Middle frontal gyrus (tissue), 1 donor: ENCODE measurements at regions not wholly inside any gene's neighbourhood (a gene's known extent, or its start where the extent isn't known, plus 50 kb on each side); places are given as distances from the start of the nearest gene placed in this dataset.

Experiments
- DNase-seq: peaks from one replicate; pipeline ENCODE4 v3.0.0-alpha.2; 2015; ENCODE audit warnings: low spot score; ENCODE audit errors: extremely low spot score

GRCh38 chr22:22040472-22040871, 57.9 kb upstream of the TOP3B start:
- DNase-seq: no peak

GRCh38 chr22:22039286-22040074, 56.9 kb upstream of the TOP3B start:
- DNase-seq: no peak

GRCh38 chr22:22038178-22038880, 55.7 kb upstream of the TOP3B start:
- no peak for DNase-seq

GRCh38 chr22:22037740-22038139, 55.2 kb upstream of the TOP3B start:
- DNase-seq: no peak

- no peak for DNase-seq
Measured at GRCh38 chr22:22037229-22037628, 54.6 kb upstream of the TOP3B start.

GRCh38 chr22:22036588-22036987, 54.0 kb upstream of the TOP3B start:
- DNase-seq: no peak

GRCh38 chr22:22035771-22036314, 53.3 kb upstream of the TOP3B start:
- no peak for DNase-seq

GRCh38 chr22:22035203-22035602, 52.6 kb upstream of the TOP3B start:
- DNase-seq: no peak

- no peak for DNase-seq
Measured at GRCh38 chr22:22034469-22035132, 52.0 kb upstream of the TOP3B start.

- no peak for DNase-seq
Measured at GRCh38 chr22:22033803-22034468, 51.3 kb upstream of the TOP3B start.

GRCh38 chr22:22032906-22033802, 50.6 kb upstream of the TOP3B start:
- DNase-seq: no peak

- DNase-seq: no peak
Measured at GRCh38 chr22:22032099-22032905, 49.7 kb upstream of the TOP3B start.
